NCI-H446 treated with DMSO at 0.1 percent for 48 hours (cell line): ENCODE measurements at regions not wholly inside any gene's neighbourhood (a gene's known extent, or its start where the extent isn't known, plus 50 kb on each side); places are given as distances from the start of the nearest gene placed in this dataset.

Experiments
- DNase-seq: peaks from one replicate; lab custom pipeline; 2025; lab: John Stamatoyannopoulos, UW

DNA sequence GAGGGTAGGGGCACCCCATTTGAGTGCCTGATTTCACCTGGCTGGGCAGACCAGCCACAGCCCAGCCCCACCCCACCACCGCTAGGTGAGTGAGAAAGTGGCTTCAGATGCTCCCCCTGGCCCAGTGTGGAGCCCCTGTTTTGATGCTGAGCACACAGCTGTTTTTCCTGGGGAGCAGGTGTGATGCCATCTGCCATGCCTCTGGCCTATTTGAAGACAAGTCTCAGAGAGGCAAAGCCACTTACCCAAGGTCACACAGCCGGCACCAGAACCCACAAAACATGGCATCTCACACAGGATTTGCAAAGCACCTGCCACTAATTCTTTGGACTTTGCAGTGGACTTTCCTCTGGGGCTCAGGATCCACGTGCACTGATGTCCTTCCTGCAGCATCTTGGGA, 131.3 kb downstream of the INHBB start:
- DNase-seq: no peak

DNA sequence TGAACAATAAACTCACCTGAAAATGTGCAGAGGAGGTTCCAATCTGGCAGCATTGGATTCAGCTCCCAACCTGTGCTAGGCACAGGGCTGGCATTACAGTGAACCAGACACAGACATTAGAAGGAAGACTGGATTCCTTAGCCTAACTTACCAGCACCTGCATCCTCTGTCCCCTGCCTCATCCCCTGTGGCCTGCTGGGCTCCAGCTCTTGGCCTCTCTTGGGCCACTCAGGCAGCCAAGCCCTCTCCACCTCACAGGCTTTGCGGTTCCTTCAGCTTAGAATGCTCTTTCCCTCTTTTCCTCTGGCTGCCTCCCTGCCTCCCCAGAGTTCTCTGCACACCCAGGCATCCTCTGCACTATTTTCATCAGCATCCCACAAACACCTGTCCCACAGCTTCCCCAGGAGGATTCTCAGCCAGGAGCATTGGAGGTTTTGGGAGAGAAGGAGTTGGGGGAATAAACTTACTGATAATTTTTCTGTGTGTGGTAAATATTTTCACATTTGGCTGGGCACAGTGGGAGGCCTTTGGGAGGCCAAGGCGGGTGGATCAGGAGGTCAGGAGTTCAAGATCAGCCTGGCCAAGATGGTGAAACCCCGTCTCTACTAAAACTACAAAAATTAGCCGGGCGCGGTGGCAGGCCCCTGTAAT, 132.0 kb downstream of the INHBB start:
- DNase-seq: no peak

DNA sequence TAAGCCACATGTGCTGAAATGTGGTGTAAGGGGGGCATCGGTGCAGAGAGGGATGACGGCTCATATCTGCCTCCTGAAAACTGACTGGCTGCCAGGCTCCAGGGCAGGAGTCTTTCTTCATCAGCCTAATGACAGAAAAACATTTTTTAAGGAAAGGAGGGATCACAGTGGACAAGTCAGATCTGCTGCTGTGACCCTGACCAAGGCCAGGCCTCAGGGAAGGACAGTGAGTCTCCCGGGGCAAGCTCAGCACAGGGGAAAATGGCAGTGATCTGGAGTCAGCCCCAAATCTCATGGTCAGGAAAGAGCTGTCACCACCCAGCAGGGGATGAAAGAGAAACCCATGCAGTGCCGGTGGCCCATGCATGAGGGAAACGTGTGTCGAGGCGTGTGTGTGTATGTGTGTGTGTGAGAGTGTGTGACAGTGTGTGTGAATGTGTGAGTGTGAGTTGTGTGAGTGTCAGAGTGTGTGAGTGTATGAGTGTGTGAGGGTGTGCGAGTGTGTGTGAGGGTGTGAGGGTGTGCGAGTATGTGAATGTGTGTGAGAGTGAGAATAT, 134.5 kb downstream of the INHBB start:
- DNase-seq: no peak

DNA sequence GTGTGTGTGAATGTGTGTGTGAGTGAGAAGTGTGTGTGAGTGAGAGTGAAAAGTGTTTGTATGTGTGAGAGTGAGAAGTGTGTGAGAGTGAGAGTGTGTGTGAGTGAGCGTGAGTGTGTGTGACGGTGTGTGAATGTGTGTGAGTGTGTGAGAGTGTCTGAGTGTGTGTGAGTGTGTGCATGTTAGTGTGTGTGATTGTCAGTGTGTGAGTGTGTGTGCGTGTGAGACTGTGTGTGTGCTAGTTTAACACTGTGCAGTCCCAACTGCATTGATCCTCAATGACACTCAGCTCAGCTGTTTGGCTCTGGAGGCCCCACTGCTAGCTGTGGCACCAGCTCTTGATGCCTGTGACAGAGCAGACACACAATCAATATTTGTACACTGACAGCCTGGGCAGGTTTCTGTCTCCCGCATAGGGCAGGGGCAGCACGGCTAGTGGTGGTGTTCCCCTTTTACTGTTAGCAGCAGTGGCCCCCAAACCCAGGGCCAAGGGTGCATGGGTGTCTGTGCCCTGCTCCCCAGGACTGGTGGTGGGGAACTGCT, 135.0 kb downstream of the INHBB start:
- no peak for DNase-seq

DNA sequence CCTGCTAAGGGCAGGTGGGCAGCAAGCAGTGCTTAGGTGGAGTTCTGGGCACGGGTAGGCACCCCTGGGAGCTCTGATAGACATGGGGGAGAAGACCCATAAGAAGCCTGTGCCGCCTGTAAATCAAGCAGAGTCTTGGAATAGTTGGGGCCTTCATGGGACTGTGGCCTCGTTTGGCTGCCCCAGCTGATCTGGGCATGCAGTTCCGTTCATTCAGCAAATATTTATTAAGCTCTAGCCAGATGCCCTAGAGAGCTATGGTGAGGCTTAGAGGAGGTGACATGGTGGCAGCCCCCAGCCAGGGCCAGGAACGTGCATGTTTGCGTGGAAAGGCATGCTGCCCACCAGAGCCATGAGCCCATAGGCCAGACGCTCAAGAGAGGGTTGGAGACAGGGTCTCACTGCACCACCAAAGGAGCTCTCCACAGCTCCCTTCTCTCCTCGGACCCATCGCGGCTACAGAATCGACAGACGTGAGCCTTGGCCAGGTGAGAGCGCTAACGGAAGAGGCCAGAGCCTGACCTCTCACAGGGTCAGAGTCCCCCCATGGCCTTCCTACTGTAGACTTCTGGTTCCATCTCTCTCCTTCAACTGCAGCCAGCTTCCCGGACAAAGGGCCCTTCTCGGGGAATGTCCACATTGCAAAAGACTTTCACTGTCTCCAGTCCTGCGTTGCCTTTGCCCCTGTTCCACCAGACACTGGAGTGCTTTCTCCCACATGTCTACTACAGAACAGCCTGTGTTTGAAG, 135.7 kb downstream of the INHBB start:
- no peak for DNase-seq

DNA sequence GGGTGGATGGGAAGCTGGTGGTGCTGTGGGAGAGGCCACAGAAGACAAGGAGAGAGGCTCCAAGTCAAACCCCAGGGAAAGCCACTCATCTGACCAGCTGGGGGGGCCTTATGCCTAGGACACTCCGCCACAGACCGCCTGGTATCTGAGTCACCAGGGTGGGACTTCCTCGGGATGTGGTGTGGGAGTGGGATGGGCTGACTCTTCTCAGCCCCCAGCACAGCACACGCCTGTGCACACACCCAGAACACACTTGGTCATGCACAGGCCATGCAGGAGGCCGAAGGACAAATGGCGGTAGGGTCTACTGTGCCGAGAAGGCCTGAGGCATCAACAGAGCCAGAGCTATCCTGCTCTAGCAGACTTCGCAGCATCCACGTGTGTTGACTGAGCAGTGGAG, 136.4 kb downstream of the INHBB start:
- DNase-seq: no peak

DNA sequence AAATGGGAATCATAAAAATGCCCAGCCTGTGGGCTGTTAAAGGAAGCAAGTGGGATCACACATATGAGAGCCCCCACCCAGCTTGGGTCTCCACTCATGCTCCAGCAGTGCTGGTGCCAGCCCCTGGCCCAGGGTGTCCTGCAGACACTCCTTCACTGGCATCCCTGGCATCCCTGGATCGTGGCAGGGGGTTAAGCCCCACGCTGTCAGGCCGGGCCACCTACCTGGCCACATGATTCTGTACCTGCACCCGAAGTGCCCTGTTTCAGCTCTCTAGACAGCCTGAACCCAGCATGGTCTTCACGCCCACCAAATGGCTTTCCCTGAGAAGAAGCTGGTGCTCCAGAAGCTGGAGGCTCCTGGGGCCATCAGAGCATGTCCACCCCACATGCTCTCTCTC, 137.4 kb downstream of the INHBB start:
- DNase-seq: no peak

DNA sequence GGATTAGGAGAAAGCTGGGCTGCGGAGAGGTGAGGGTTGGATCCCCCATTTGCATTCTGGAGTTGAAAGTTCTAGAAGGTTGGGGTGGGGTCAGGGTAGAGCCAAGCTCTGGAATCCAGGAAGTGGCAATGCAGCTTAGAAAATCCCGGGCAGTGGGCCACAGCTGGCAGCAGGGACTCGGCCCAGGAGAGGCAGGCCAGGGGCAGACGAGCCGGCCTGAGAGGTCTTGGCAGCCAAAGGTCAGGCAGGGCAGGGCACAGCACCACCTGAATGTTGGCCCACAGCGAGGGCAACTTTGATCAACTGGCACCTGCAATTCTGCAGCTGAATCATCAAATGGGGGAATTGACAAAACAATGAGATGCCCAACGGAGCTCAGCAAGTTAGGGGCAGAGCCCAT, 139.2 kb downstream of the INHBB start:
- no peak for DNase-seq

DNA sequence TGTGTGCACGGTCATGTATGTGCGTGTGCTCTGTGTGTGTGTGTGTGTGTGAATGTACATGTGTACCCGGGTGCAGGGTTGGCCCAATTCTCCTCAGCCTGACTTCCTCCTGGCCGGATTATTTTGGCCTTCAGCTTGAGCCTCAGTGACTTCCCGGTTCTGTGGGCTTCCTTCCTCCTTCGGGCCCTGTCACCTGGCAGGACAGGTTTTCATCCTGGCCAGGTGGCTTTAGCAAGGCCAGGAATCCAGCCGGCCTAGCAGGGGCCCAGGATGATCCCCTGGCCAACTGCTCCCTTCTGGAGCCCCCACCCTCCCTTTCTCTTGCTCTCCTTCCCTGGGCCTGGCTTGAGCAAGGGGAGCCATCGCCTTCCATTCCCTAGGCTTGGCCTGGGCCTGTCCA, 140.5 kb downstream of the INHBB start:
- no peak for DNase-seq

DNA sequence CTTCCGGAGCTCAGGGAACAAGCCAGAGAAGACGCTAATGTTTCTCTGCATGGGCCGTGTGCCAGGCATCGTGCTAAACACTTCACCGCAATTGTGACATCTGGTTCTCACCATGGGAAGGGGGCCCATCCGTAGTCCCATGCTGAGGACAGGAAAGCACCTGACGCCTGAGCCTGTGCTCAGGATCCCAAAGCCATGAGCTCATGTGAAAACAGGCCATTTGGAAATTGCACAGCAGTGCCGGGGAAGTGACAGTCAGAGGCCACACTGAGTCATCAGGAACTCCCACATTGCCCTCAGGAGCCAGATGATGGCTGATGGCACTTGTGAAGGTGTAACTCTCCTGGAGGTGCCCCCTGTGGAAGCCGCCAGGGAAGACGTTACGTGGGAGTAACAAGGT, 141.0 kb downstream of the INHBB start:
- no peak for DNase-seq

DNA sequence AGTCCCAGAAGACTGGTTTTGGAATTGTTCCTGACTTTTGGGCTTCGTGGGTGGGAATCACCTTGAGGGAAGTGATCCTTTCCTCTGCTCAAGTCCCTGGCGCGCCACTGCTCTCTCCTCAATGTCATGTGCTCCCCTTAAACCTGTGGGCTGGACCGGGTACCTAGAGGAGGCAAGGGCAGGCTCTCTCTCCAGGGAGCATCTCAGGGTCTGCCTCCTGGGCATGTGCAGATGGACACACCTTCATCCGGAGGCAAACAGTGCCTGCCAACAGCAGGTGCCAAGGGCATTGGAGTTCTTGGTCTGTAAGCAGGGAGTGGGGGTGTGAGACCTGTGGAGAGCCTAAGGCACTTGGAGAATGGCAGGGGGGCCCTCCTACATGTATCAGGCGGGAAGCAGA, 142.6 kb downstream of the INHBB start:
- no peak for DNase-seq

DNA sequence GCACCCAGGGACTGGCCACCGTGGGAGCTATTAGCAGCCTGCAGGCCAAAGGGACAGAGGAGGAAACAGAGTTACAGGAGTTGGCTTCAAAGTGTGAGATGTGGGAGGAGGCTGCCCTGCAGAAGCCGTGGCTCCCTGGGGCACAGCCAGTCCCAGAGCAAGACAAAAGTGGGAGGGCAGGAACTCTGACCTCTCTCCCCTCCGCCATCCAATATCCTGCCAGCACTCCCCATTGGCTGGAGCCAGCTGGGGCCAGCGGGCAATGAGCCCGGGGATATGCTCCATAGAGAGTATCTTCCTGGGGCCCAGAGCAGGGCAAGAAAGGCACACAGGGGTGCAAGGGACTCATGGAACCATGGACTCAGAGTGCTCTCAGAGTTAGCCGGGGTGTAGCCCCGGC, 143.1 kb downstream of the INHBB start:
- DNase-seq: no peak

DNA sequence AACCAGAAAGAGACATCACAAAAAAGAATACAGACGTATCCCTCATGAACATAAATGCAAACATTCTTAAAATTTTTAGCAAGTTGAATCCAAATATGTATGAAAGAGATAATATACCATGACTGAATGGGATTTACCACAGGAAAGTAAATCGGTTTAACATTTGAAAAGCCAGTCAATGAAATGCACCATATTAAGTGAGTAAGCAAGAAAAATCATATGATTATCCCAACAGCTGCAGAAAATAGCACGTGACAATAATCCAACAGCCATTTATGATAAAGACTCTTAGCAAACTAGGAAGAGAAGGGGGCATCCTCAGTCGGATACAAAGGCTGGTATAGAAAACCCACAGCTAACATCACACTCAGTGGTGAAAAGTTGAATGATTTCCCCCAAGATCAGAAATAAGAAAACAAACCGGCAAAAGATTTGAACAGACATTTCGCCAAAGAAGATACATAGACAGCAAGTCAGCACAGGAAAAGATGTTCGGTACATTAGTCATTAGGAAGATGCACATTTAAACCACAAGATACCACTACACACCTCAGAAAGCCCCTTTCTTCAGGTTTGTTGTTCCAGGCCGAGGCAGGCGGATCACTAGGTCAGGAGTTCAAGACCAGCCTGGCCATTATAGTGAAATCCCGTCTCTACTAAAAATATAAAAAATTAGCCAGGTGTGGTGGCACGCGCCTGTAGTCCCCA, 144.3 kb downstream of the INHBB start:
- DNase-seq: no peak

DNA sequence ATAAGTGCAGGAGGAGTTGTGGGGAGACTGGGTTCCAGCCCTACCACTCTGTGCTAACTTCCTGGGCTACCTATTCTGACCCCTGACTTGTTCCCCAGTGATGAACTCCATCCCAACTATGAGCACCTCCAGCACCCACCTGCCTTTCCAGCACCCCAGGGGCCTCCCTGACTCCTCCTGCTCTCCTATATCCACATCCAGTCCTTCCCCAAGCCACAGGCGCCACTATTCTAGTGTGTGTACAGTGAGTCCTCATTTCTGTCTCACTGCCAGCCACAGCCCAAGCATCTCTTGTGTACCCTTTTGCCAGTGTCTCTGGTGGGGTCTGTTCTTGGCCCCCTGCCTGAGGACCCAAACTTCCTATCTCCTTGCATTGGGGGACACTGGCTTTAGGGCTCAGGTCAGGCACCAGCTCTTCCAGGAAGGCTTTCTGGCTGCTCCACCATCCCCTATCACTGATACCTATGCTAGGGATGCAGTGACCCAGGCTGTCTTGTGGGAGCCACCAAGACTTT, 145.2 kb downstream of the INHBB start:
- no peak for DNase-seq

DNA sequence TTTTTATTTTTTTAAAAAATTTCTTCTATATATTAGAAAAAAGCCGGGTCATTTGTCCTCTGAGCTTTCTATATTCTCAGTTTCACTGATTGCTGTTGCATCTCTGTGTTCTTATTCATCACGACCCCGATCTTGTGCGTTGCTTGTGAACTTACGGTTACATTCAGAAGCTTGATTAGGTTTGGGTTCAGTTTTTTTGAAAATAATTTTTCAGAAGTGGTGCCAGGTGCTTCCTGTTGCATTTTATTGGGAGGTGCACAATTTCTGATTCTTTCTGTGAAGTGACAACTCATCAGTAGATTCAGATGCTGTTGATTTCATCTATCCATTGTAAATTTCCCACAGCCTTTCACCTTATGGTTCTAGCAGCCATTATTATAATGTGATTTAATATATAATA, 147.3 kb downstream of the INHBB start:
- DNase-seq: no peak

DNA sequence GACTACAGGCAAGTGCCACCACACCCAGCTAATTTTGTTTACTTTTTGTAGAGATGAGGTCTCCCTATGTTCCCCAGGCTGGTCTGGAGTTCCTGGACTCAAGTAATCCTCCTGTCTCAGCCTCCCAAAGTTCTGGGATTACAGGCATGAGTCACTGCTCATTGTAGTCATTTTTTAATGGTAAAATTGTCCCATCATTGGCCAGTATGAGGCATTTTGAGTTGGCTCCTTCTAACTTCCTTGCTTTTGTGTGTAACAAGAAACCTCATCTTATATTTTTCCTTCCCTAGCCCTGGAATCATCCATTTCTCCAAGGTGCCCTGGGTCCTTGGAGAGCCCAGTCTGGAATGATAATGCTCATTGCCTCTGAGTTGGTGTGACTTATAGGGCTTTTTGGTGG, 148.5 kb downstream of the INHBB start:
- no peak for DNase-seq

DNA sequence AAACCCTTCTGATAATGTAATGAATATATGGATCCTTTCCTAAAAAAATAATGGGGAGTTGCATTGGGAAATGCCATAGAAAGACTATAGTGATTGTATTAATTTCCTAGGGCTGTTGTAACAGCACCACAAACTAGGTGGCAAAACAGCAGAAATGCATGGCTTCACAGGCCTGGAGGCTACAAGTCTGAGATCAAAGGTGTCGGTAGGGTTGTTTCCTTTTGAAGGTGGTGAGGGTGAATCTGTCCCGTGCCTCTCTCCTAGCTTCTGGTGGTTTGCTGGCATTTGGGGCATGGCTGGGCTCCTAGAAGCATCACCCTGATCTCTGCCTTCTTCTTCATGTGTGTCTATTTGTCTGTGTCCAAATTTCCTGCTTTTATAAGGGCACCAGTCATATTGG, 149.7 kb downstream of the INHBB start:
- DNase-seq: no peak

DNA sequence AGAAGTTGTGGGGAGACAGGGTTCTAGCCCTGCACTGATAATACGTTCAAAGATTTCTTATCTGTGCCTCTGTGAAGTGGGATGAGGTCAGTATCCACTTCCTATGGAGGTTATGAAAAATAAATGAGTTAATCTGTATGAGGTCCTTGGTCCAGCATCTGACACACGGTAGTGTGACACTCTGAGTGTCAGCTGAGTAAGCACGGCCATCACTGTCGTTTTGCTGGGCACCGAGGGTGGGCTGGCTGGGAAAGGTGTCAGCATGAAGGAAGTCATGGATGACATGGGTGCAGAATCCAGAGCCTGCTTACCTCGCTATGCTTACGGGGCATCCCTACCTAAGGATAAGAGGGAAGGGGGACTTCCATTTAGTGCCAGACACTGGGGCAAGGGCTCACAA, 150.3 kb downstream of the INHBB start:
- DNase-seq: no peak

DNA sequence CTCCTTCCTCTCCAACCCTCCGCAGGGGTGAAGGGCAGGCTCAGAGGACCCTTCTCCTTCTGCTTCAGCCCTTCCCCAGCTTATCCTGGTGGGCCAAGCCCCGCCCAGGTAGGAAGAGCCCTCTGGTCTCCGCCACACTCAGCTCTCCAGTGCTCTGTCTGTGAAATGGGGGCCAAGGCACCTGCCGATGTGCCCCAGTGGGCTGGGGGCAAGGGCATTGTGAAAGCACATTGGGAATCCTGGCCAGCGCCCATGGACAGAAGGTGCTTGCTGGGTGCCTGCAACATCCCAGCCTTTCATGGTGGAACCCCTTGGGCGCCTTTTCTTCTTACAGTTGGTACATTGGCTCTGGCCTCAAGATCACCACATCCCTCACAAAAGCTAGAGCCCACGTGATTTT, 150.8 kb downstream of the INHBB start:
- no peak for DNase-seq

DNA sequence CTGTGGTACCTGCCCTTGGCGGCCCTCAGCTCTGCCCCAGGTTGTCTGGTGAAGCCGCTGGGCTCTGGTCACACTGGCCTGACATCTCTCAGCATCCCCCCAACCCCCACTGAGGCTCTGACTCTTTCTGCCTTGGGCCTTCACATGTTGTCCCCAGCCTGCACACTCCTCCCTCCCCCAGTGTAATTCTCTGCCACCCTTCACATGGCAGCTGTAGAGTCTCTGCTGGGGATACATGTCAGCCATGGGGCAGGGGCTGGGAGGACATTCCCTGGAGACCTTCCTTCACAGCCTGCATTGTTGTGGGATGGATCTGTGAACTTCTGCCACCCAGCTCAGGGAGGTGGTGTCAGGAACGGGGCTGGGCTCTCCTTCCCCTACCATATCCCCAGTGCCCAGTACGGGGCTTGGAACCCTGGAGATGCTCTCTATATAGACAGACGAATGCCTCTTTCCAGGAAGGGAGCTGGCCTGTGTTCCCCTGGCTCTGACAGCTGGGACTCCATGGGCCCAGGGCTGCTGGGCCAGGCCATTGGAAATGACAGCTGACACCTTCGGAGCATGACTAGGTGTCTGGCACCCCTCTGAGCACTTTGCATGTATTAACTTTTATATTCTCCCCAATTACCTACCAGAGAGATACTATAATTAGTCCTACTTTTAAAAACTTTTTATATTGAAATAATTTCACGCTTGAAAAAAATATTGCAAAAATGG, 151.5 kb downstream of the INHBB start:
- DNase-seq: no peak

DNA sequence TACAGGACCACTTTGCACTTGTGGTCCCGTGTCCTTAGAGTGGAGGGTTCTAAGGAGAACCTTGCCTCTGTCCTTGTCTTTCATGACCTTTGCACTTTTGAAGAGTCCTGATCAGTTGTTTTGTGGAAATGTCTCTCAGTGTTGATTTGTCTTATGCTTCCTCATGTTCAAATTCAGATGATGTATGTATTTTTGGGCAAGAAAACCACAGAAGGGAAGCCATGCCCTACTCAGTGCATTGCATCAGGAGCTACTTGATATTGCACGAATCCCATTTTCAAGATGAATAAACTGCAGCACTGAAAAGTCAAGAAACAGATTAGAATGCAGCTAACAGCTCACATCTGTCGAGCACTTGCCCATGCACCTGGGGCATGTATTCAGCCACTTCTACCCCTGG, 152.2 kb downstream of the INHBB start:
- no peak for DNase-seq
